ENCODE measurements at regions not wholly inside any gene's neighbourhood (a gene's known extent, or its start where the extent isn't known, plus 50 kb on each side); places are given as distances from the start of the nearest gene placed in this dataset.

DNA sequence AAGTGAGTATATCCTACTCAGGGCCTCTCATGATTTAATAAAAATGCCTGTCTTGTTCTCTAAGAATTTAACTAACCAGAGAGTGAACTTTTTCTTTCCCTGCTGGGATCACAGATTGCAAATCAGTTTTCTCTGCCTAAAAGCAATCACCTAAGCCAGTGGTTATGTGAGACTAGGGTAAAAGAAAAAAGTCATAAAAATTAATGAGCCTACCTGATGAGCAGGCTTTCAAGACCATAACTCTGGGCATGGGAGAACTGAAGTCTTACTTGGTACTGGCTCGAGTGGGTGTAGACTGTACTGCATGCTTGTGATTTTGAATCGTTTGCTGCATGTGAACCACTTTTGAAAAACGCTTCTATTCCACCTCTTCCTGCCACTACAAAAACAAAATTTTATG, 1677.0 kb upstream of the LRRTM1 start:
- DNase-seq, result no peak

DNA sequence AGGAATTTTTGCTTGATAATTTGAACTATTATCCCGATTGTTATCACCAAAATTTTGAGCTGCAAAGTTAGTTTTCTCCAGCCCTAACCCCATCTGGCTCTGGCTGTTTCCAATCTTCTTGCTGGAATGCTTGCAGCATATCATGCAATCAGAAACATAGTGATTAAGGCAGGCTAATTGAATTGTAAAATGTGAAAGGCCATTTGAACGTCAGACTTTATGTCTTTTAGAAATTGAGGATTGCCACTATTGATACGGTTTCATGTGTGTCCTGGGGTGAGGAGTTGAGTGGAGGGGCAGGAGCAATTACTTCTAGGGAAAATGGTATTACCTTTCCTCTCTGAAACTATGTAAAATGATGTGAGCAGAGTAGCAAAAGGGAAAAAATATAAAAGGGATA, 1674.5 kb upstream of the LRRTM1 start:
- no peak for DNase-seq

DNA sequence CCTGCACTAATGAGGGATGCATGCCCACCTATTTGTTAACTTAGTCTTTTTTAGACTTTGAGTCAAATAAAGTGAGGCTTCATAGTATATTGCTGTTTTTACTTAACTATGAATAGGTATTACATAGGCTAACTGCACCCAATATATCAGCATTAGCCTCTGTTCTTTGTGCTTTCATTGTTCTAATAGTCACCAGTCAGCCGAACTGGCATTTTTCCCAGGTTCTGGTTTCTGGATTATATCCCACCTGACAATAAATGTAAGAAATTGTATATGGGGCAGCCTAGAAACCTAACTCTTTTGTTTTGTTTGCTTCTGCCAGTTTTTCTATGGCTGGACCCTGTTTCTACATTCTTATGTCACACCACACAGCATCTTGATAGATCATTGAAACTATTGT, 1672.4 kb upstream of the LRRTM1 start:
- no peak for DNase-seq

DNA sequence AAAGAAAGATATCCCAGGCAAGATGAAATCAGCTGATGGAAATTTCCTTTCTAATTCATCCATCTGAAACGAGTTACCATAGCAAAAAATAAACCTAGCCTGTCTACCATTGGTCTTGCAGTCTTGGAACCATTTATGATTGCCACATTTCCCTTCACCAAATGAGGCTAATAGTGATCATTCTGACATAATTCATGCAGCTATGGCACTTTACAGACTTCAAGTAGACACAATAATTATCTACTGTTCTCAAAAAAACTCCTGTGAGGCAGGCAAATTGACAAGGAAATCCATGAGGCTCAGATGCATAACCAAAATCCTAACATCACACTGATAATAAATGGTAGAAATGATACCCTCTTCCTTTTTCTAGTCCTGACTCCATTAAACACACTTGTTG, 1669.7 kb upstream of the LRRTM1 start:
- no peak for DNase-seq

DNA sequence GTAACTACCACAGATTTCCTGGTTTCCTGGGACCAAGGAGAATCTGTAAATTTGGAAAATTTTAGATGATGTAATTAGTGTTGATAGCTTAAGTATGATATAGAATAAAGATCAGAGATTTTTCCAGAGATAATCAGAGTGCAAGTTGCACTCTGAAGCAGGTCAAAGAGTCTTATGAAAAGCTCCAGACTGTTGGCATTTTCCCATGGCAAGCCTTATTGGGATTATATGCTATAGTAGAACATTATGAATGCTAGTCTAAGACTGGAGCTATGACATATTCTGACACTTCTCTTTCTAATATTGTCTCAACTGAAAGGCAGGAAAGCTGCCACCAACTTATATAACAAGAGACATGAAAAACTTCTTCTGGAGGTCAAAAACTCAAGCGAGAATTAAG, 1638.3 kb upstream of the LRRTM1 start:
- DNase-seq, result no peak

DNA sequence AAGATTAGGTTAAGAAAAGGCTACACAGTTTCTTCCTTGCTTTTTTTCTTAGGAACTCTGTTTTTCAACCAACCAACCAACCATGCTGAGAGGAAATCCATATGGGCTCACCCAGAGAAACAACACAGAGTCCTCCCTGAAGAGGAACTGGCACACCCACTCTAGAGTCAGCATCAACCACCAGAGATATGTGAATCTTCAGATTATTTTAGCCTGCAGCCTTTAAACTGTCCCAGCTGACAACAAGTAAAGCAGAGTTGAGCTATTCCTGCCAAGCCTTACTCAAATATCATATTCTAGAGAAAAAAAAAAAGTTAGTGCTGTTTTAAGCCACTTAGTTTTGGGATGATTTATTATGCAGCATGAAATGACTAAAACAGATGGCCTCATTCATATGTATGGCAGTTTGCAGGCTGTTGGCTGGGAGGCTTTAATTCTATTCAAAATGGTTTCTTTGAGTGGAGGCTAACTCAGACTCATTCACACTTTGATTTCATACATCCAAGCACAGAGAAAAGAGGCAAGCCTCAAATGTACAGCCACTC, 1637.7 kb upstream of the LRRTM1 start:
- no peak for DNase-seq

DNA sequence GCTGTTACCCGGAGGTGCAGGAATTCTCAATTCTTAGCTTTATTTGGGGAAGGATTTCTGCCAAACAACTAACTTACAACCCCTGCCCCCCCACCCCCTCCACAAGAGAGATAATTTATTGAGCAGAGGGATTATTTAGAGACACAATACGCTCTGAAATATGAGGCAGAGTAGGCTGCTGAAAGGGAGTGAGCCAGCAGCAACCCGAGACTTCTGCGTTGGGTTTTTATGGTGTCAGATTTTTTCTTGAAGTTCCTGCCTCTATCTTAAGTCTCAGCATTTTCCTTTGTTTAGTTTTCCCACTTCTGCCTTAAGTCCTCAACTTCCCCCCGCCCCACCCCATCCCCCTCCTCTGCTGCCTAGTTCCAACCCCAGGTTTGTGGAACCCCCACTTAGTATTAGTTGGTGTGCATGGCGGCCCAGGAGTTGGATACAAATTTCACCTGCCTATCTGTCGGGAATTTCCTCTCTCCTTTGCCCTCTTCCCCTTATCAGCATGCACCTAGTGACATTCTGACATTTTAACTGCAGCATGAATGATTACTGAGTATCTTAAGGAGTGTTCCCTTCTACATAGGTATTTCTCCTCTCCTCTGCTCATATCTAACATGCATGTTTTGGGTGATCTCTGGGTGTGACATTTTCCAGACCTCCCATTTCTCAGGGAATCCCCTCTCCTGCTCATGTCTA, 1635.9 kb upstream of the LRRTM1 start:
- DNase-seq, result no peak

DNA sequence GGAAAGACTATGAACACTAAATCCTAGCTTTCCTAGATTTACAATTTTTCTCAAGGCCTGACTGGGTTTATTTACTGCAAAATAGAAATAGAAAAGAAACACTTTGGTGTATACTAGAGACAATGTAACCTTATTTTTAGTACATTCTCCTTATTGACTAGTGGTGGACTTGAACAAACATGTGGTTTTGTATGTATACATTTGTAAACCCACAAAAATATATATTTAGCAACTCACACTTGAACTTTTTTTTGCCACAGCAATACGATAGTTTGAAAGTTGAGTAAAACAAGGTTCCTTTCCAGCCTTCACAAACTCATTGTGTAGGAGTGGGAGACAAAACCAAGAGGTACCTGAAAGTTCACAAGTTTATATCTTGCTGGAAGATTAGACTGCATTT, 1633.4 kb upstream of the LRRTM1 start:
- DNase-seq, result no peak

DNA sequence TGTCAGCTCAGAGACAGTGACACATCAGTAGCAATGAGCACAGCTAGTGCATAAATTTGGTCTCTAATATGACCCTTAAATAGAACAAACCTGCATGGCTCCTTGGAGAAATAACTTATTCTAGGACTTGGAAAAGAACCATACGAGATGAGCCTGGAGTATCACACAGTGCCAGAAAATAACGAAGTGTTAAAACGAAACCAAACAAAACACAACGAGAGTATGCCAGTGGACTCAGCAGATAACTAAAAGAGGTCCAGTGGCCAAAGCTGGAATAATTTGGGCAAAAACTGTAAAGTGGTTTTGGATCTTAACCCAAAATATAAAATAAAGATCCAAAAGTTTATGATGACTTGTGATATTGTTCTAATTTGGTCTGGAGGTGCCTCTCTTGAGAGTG, 1599.0 kb upstream of the LRRTM1 start:
- no peak for DNase-seq

DNA sequence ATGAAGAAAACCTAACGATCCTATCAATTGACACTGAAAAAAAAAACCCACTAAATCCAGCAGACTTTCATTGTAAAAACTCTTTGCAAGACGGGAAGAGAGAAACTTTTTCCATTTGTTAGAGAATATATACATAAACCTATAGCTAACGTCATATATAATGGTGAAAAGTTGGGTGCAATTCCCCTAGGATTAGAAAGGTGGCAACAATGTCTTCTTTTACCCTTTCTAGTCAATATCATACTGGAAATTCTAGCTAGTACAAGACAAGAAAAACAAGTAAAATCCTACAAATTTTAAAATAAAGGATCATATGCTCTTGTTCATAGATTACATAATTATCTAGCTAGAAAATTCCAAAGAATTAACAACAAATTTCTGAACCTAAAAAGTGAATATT, 1596.5 kb upstream of the LRRTM1 start:
- no peak for DNase-seq

DNA sequence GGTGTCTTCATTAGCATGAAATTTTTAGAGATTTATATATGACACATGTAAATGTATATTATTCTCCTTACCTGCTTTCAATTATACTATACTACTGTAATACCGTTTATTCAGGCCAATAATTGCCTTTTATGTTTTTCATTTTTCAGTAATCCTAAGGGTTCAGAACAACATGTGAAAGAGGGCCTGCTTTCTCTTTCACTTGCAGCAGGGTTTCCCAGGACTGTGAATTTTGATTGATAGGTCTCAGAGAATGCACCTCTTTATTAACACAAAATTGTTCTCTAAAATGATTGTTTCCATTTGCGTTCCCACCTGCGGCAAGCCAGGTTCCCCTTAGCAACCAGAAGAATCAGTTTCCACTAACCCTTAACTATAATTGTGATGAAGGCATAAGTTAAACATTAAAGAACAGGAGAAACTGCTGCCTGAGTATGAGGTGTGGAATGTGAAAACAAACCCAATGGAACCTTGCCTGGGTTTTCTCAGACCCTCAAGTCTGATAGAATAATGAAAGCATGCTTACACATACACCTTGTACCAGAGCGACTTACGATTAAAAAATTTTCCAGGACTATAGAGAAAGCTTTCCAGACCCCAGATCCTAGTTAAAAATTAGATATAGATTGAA, 1591.2 kb upstream of the LRRTM1 start:
- no peak for DNase-seq

DNA sequence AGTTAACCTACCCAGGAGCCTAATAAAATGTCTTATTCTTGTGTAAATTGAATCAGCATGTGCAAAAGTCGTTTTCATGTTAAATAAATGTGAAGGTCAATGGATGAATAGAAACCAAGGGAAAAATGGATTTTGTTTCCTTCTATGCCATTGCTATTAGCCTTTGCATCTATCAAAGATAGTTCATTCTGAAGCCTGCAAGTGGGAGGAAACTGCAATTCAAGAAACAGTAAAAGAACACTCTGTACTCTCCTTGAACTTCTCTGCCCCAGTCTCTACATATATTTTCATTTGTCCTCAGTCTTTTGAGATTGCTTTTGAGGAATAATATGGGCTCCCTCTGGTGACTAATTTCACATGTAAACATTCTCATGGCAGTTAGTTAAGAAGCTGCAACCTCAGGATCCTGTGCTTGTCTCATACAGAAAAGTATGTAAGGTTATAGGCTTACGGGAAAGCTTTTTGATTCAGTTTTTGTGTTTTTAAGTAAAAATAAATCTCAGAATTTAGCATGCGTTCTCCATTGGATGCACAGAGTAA, 1590.0 kb upstream of the LRRTM1 start:
- DNase-seq, result no peak

DNA sequence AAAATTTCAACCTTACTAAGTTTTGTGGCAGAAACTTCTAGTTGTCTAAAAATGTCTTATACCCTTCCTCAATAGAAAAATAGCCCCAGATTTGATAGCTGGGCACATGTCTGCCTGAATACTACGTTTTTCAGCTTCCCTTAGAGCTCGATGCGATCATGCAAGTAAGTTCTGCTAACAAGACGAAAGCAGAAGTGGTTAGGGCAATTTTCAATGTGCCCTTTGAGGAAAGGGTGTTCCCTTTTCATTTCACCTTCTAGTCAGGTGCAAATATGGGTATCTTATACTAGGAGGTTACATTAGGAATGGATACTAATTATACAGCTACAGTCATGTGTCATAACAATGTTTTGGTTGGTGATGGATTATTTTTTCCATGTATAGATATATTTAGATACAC, 1572.1 kb upstream of the LRRTM1 start:
- no peak for DNase-seq

DNA sequence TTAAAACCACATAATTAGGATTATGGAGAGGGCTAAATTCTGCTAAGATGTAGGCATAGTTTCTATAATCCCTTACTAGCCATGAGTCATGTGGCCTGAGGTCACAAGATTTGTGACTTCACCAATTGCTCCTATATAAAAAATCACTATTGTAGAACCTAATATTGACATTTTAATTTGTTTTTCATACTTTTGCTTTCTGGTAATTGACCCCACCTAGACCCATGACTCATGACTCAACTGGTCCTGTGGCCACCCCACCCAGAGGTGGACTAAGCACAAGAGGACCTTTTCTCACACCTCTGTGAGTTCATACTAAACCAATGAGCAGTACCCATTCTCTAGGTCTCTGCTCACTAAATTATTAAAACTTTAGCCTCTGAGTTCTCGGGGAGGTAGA, 1567.5 kb upstream of the LRRTM1 start:
- DNase-seq, result no peak

DNA sequence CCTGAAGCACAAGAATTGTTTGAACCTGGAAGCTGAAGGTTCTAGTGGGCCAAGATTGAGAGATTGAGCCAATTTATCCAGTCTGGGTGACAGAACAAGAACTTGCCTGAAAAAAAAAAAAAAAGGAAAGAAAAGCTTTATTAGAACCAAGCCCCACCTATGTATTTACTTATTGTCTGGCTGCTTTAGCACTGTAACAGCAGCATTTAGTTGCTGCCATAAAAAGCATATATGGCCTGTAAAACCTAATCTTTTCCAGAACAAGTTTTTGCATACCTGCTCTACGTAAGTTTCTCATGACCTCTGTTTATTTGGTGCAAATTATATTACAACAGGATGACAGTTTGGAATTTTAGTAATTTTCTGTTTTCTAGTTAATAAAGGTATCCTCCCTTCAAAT, 1565.6 kb upstream of the LRRTM1 start:
- DNase-seq, result no peak

DNA sequence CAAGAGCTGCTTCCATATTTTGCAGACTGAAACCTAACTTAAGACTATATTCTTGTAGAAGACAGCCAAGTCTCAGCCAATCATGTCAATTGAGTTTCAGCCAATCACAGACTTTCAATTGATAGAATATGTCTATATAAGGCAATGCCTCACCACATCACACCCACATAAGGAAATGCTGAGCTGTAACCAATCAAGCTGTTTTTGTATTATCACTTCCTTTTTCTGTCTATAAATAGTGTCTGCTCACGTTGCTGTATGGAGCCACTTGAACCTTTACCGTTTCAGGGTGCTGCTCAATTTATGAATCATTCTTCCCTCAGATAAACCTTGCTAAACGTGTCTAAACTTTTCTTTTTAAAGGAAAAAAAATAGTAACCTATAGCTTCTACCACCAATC, 1554.4 kb upstream of the LRRTM1 start:
- no peak for DNase-seq

DNA sequence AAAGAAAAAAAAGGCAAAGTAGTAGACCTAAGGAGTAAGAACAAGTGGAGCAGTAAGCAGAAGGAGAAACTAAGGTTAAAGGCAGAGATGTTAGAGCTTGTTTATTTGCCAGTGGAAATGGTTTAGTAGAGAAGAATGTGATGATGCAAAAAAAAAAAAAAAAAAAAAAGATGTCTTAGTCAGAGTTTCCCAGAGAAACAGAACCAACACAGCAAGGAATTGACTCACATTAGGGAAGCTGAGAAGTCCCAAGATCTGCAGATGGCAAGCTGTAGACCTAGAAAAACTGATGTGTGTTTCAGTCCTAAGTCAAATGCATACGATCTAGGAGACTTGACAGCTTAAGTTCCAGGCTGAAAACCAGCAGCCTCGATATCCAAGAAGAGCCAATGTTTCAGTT, 1548.8 kb upstream of the LRRTM1 start:
- DNase-seq, result no peak

DNA sequence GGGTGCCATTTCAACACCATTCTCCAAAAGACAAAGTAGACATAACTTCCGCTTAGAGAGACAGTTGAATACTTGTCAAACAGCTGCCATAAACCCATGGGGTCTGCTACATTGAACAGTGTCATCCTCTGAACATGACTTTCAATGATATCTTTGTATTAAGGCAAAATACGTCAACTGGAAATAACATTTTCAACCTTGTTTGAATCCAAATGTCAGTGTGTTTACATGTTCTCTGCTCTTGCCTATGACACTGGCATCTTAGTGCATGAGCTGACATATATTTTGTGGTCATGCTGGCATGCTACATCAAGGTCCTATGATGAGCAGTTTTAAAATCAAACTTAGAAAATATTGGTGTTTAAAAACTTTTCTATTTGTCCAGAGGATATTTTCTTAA, 1548.1 kb upstream of the LRRTM1 start:
- DNase-seq, result no peak

DNA sequence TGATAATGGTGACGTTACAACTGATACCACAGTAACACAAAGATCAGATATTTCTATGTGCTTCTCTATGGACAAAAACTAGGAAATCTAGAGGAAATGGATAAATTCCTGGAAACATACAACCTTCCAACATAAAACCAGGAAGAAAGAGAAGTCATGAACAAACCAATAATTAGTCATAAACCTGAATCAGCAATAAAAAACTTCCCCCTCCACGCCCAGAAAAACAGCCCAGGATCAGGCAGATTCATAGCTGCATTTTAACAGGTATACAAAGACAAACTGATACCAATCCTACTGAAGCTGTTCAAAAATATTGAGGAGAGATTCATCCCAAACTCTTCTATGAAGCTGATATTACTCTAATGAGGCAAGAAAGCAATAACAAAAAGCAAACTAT, 1535.2 kb upstream of the LRRTM1 start:
- no peak for DNase-seq

DNA sequence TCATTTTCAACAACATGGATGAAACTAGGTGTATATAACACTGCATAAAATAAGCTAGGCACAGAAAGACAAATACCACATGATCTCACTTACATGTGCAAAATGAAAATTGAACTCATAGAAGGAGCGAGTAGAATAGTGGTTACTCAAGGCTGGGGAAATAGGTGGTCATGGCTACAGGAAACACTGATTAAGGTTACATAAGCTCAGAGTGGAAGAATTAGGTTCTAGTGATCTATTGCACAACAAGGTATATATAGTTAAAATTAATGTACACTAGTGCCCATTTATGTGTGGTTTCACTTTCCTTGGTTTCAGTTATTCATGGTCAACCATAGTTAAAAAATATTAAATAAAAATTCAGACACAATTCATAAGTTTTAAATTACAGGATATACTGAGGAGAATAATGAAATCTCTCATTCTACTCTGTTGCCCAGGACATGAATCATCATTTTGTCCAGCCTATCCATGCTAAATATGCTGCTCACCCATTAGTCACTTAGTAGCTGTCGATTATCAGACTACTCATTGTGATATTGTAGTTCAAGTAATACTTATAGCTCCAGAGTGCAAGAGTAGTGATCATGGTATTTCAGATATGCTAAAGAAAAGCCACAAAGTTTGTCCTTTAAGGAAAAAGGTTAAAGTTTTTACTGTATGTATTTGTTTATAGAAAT, 1530.9 kb upstream of the LRRTM1 start:
- no peak for DNase-seq

DNA sequence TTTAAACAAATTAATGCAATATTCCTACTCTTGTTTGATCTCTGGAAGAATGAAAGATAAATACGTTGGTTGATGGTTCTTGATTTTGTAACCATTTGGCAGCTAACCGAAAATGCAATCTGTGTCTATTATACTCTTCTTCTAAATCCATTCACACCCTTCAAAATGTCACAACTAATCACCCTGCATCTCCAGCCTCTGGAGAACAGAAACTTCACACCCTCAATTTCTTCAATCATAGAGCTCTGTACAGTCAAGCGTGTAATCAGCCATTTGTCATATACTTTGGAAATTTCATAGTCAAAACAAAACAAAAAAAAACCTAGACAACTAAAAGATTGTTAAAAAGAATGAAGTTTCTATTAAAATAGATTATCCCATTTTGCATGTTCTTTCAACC, 1482.3 kb upstream of the LRRTM1 start:
- DNase-seq, result no peak

DNA sequence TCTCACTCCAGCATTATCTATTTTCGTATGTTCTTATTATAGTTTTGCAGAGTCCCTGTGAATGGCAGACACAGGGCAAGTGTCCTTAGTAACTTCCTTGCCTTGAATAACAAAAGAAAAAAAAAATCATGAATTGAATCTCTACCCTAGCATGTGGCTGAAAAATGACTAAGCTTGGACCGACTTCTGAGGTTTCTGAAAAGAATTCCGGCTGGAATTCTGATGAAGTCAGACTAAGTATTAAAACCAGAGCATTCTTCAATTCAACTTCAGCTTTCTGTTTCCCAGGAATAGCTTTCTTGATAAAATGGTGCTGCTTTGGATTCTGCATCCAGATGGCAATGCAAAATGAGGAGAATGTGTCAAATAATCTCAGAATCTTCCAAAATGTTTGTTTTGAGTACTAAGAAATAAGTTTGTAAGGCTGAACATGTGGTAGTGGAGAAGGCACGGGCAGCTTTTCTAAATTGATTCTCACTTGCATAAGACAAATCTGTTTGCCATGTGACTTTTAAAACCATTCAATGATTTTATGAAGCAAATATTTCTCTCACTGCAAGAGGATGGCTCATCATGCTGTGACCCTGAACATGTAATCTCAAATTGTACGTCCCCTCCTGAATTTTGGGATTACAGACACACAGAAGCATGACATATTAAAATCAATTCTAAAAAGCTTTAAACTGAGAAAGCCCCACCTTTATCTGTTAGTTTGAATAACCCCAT, 1462.8 kb upstream of the LRRTM1 start:
- no peak for DNase-seq

DNA sequence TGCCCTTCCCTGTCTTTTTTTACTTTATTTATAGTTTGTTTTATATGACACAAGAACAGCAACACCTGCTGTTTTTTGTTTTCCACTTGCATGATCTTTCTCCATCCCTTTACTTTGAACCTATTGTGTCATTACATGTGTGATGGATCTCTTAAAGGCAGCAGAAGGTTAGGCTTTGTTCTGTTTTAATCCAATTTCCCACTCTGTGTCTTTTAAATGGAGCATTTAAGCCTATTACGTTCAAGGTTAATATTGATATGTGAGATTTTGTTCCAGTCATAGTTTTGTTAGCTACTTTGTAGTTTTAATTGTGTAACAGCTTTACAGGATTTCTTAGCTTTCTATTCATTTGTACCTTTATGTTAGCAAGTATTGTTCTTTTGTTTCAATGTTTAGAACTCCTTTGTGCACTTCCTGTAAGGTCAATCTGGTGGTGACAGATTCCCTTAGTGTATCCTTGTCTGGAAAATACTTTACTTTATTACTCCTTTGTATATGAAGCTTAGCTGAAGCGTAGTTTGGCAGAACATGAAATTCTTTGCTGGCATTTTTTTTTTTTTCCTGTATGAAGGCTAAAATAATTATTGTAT, 1443.0 kb upstream of the LRRTM1 start:
- DNase-seq, result no peak

All from CD4-positive, alpha-beta T cell treated with Interleukin-4 for 1 hour (primary cell).